SU-DHL-6 (cell line): ENCODE measurements at regions not wholly inside any gene's neighbourhood (a gene's known extent, or its start where the extent isn't known, plus 50 kb on each side); places are given as distances from the start of the nearest gene placed in this dataset.

Experiments
- CTCF ChIP-seq: fragments of 200-600 bp; sonication (generic); IDR thresholded peaks from one replicate; pipeline ENCODE4 v1.5.1; 2017; ENCODE audit warnings: antibody characterized with exemption, mild to moderate bottlenecking, low read length, moderate library complexity; ENCODE audit not compliant: insufficient read depth, poor library complexity, severe bottlenecking
- EZH2phosphoT487 ChIP-seq: fragments of 200-600 bp; sonication (generic), shearing (Covaris generic); conservative IDR thresholded peaks from 2 replicates; pipeline ENCODE4 v1.6.1; 2018; ENCODE audit warnings: mild to moderate bottlenecking, antibody characterized with exemption, low read length, moderate library complexity, mixed read lengths

DNA sequence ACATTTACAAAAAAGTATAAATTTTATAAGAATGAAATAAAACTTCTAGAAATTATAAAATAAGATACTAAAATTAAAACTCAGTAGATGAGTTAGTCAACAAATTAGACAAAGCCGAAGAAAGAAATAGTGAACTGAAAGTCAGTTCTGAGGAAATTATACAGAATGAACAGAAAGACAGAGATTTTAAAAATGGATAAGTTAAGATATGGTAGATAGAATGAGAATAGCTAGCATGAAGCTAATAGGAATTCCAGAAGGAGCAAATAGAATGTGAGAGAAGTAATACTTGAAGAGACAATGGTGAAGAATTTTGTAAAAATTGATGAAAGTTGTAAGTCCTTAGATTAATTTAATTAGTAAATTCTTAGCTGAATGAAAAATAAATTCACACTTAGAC lies 430.4 kb upstream of the RUNX1 start:
- TF ChIP-seq CTCF = no peak
- TF ChIP-seq EZH2phosphoT487 = no peak
